ENCODE measurements at regions not wholly inside any gene's neighbourhood (a gene's known extent, or its start where the extent isn't known, plus 50 kb on each side); places are given as distances from the start of the nearest gene placed in this dataset.

GRCh38 chr5:81908044-81908443 is 63.8 kb upstream of the ATG10 start:
- Histone ChIP-seq H3K27me3 (ENCODE audit: control insufficient read depth, extremely low read depth, insufficient read depth, low read length) (no peaks in the 10 kb centered on the region), H3K9ac (ENCODE audit: control insufficient read depth, extremely low read depth, insufficient read depth, low read length) (no peak overlapping the region), H3K4me2 (ENCODE audit: control insufficient read depth, extremely low read depth, insufficient read depth, low read depth, low read length) (no peak overlapping the region), H3K36me3 (ENCODE audit: control insufficient read depth in 2 of 2, extremely low read depth in 1 of 2, insufficient read depth in 2 of 2, low read length in 2 of 2) (no peaks in the 10 kb centered on the region), H2AFZ (ENCODE audit: control insufficient read depth, low read length) (no peak overlapping the region), H3K9me1 (ENCODE audit: control insufficient read depth, extremely low read depth, insufficient read depth, low read length) (no peaks in the 10 kb centered on the region), H3K27ac (ENCODE audit: control insufficient read depth, insufficient read depth, low read length) (no peak overlapping the region), H4K20me1 (ENCODE audit: control insufficient read depth, extremely low read depth, insufficient read depth, low read length) (no peaks in the 10 kb centered on the region), H3K79me2 (ENCODE audit: control insufficient read depth, insufficient read depth, low read length) (no peaks in the 10 kb centered on the region), H3K4me1 (ENCODE audit: control insufficient read depth, extremely low read depth, insufficient read depth, low read length) (no peaks in the 10 kb centered on the region), H3K4me3 (ENCODE audit: control insufficient read depth in 2 of 3, extremely low read depth in 1 of 3, insufficient read depth in 2 of 3, low read depth in 1 of 3, low read length in 3 of 3) (no peak overlapping the region), H3K9me3 (ENCODE audit: control insufficient read depth, low read depth, low read length) (no peaks in the 10 kb centered on the region)
- dilution Hi-C loops (cut with MboI; ENCODE audit: extremely low pct_ligation_motif_present, low sequenced_read_pairs) = no loop called here
- no peak for FAIRE-seq
- TF ChIP-seq EZH2 (IDR thresholded peaks at IDR 0.05; ENCODE audit: low read length) = no peak
- TF ChIP-seq, protein P1, sequence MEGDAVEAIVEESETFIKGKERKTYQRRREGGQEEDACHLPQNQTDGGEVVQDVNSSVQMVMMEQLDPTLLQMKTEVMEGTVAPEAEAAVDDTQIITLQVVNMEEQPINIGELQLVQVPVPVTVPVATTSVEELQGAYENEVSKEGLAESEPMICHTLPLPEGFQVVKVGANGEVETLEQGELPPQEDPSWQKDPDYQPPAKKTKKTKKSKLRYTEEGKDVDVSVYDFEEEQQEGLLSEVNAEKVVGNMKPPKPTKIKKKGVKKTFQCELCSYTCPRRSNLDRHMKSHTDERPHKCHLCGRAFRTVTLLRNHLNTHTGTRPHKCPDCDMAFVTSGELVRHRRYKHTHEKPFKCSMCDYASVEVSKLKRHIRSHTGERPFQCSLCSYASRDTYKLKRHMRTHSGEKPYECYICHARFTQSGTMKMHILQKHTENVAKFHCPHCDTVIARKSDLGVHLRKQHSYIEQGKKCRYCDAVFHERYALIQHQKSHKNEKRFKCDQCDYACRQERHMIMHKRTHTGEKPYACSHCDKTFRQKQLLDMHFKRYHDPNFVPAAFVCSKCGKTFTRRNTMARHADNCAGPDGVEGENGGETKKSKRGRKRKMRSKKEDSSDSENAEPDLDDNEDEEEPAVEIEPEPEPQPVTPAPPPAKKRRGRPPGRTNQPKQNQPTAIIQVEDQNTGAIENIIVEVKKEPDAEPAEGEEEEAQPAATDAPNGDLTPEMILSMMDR (optimal IDR thresholded peaks at IDR 0.05 in 1 of 3, IDR thresholded peaks at IDR 0.05 in 1 of 3, conservative IDR thresholded peaks at IDR 0.05 in 1 of 3; ENCODE audit: extremely low read depth in 1 of 3, insufficient read depth in 2 of 3, low read length in 3 of 3) = no peak
- no peak for DNase-seq (ENCODE audit: low read depth, low spot score)

- no peaks in the 10 kb centered on the region for H3K27me3 ChIP-seq (ENCODE audit: control insufficient read depth, extremely low read depth, insufficient read depth, low read length)
- dilution Hi-C loops (cut with MboI; ENCODE audit: extremely low pct_ligation_motif_present, low sequenced_read_pairs) = no loop called here
- H3K36me3 ChIP-seq (ENCODE audit: control insufficient read depth in 2 of 2, extremely low read depth in 1 of 2, insufficient read depth in 2 of 2, low read length in 2 of 2) = no peaks in the 10 kb centered on the region
- H3K4me3 ChIP-seq (ENCODE audit: control insufficient read depth in 2 of 3, extremely low read depth in 1 of 3, insufficient read depth in 2 of 3, low read depth in 1 of 3, low read length in 3 of 3) = no peak overlapping the region
- H3K79me2 ChIP-seq (ENCODE audit: control insufficient read depth, insufficient read depth, low read length) = no peaks in the 10 kb centered on the region
- H3K9me1 ChIP-seq (ENCODE audit: control insufficient read depth, extremely low read depth, insufficient read depth, low read length) = no peaks in the 10 kb centered on the region
- no peaks in the 10 kb centered on the region for H3K4me1 ChIP-seq (ENCODE audit: control insufficient read depth, extremely low read depth, insufficient read depth, low read length)
- FAIRE-seq = no peak
- TF ChIP-seq EZH2 (IDR thresholded peaks at IDR 0.05; ENCODE audit: low read length) = no peak
- H3K27ac ChIP-seq (ENCODE audit: control insufficient read depth, insufficient read depth, low read length) = no peak overlapping the region
- DNase-seq (ENCODE audit: low read depth, low spot score) = no peak
- H2AFZ ChIP-seq (ENCODE audit: control insufficient read depth, low read length) = no peak overlapping the region
- H4K20me1 ChIP-seq (ENCODE audit: control insufficient read depth, extremely low read depth, insufficient read depth, low read length) = no peaks in the 10 kb centered on the region
- no peaks in the 10 kb centered on the region for H3K9me3 ChIP-seq (ENCODE audit: control insufficient read depth, low read depth, low read length)
- H3K4me2 ChIP-seq (ENCODE audit: control insufficient read depth, extremely low read depth, insufficient read depth, low read depth, low read length) = no peak overlapping the region
- no peak overlapping the region for H3K9ac ChIP-seq (ENCODE audit: control insufficient read depth, extremely low read depth, insufficient read depth, low read length)
Observed at GRCh38 chr5:81907012-81907635, 64.7 kb upstream of the ATG10 start.

DNA sequence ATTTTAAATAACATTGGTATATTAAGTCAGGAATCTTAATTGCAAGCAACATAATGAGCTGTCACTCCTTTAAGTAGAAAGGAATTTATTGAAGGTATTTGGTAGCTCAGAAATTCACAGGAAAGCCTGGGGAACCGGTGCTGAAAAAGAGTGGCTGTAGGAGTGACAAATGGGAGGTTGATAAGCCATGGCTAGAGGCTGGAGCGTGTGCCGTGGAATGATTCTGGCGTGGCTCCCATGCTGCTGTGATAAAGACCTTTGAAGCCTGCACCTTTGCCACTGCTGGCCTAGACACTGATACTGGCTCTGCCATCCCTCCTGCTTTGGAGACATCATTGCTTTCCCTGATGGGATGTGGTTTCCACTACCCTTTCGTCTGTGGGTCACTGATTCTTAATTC is 65.7 kb upstream of the ATG10 start:
- Histone ChIP-seq H3K79me2 (ENCODE audit: control insufficient read depth, insufficient read depth, low read length) (no peaks in the 10 kb centered on the region), H3K4me2 (ENCODE audit: control insufficient read depth, extremely low read depth, insufficient read depth, low read depth, low read length) (no peak overlapping the region), H3K9ac (ENCODE audit: control insufficient read depth, extremely low read depth, insufficient read depth, low read length) (no peak overlapping the region), H3K4me1 (ENCODE audit: control insufficient read depth, extremely low read depth, insufficient read depth, low read length) (no peaks in the 10 kb centered on the region), H3K27ac (ENCODE audit: control insufficient read depth, insufficient read depth, low read length) (no peak overlapping the region), H3K27me3 (ENCODE audit: control insufficient read depth, extremely low read depth, insufficient read depth, low read length) (no peaks in the 10 kb centered on the region), H2AFZ (ENCODE audit: control insufficient read depth, low read length) (no peak overlapping the region), H3K36me3 (ENCODE audit: control insufficient read depth in 2 of 2, extremely low read depth in 1 of 2, insufficient read depth in 2 of 2, low read length in 2 of 2) (no peaks in the 10 kb centered on the region), H4K20me1 (ENCODE audit: control insufficient read depth, extremely low read depth, insufficient read depth, low read length) (no peaks in the 10 kb centered on the region), H3K9me1 (ENCODE audit: control insufficient read depth, extremely low read depth, insufficient read depth, low read length) (no peaks in the 10 kb centered on the region), H3K4me3 (ENCODE audit: control insufficient read depth in 2 of 3, extremely low read depth in 1 of 3, insufficient read depth in 2 of 3, low read depth in 1 of 3, low read length in 3 of 3) (no peak overlapping the region), H3K9me3 (ENCODE audit: control insufficient read depth, low read depth, low read length) (no peaks in the 10 kb centered on the region)
- dilution Hi-C loops (cut with MboI; ENCODE audit: extremely low pct_ligation_motif_present, low sequenced_read_pairs) = no loop called here
- DNase-seq (ENCODE audit: low read depth, low spot score) (no peak), FAIRE-seq (no peak)
- TF ChIP-seq, protein P1 (optimal IDR thresholded peaks at IDR 0.05 in 1 of 3, IDR thresholded peaks at IDR 0.05 in 1 of 3, conservative IDR thresholded peaks at IDR 0.05 in 1 of 3; ENCODE audit: extremely low read depth in 1 of 3, insufficient read depth in 2 of 3, low read length in 3 of 3) = no peak
- TF ChIP-seq EZH2 (IDR thresholded peaks at IDR 0.05; ENCODE audit: low read length) = no peak
